LNCaP clone FGC (cell line): ENCODE measurements at regions not wholly inside any gene's neighbourhood (a gene's known extent, or its start where the extent isn't known, plus 50 kb on each side); places are given as distances from the start of the nearest gene placed in this dataset.

Source experiments
- DNase-seq: peaks from one replicate; pipeline ENCODE4 v3.0.0-alpha.2; 2011; ENCODE audit warnings: low read depth
- H3K4me3 ChIP-seq: 2 replicates; pipeline ENCODE4 v1.5.1; 2011; ENCODE audit warnings: mild to moderate bottlenecking, low read depth, low read length, control low read depth
- TF ChIP-seq, protein P1 (sequence below): IDR thresholded peaks from 2 replicates; pipeline ENCODE4 v1.5.1; 2012; ENCODE audit warnings: mild to moderate bottlenecking; ENCODE audit not compliant: control insufficient read depth, insufficient read depth; ENCODE audit errors: extremely low read depth

DNA sequence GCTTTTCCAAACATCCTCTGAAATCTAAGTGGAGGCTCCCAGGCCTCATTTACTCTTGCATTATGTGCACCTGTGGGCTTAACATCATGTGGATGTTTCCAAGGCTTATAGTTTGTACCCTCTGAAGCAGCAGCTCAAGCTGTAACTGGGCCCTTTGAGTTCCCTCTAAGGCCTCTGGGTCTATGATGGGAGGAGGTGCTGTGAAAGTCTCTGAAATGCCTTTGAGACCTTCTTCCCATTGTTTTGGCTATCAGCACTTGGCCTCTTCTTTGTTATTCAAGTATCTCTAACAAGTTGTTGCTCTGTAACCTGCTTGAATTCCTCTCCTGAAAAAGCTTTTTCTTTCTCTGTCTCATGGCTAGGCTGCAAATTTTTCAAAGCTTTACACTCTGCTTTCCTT lies 58.1 kb upstream of the MYT1L start:
- TF ChIP-seq, protein P1, sequence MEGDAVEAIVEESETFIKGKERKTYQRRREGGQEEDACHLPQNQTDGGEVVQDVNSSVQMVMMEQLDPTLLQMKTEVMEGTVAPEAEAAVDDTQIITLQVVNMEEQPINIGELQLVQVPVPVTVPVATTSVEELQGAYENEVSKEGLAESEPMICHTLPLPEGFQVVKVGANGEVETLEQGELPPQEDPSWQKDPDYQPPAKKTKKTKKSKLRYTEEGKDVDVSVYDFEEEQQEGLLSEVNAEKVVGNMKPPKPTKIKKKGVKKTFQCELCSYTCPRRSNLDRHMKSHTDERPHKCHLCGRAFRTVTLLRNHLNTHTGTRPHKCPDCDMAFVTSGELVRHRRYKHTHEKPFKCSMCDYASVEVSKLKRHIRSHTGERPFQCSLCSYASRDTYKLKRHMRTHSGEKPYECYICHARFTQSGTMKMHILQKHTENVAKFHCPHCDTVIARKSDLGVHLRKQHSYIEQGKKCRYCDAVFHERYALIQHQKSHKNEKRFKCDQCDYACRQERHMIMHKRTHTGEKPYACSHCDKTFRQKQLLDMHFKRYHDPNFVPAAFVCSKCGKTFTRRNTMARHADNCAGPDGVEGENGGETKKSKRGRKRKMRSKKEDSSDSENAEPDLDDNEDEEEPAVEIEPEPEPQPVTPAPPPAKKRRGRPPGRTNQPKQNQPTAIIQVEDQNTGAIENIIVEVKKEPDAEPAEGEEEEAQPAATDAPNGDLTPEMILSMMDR = no peak
- no peak for DNase-seq
- no peak overlapping the region for H3K4me3 ChIP-seq
